ENCODE measurements at regions not wholly inside any gene's neighbourhood (a gene's known extent, or its start where the extent isn't known, plus 50 kb on each side); places are given as distances from the start of the nearest gene placed in this dataset.

- Histone ChIP-seq H3F3A (ENCODE audit: insufficient read depth, low read length, poor library complexity, severe bottlenecking) (no peaks in the 10 kb centered on the region), H3K4me2 (ENCODE audit: low read length) (no peak overlapping the region), H4K20me1 (ENCODE audit: insufficient read depth) (no peaks in the 10 kb centered on the region), H2AFZ (ENCODE audit: low read depth, low read length) (no peak overlapping the region), H3K79me2 (replicated peaks; ENCODE audit: insufficient read depth, low read length) (no peaks in the 10 kb centered on the region), H3K36me3 (ENCODE audit: insufficient read depth, low read length) (no peaks in the 10 kb centered on the region), H3K4me3 (ENCODE audit: low read length) (no peak overlapping the region), H3K9me2 (ENCODE audit: insufficient read depth, low read length) (no peaks in the 10 kb centered on the region), H3K9ac (ENCODE audit: low read length) (no peak overlapping the region), H3K27me3 (ENCODE audit: insufficient read depth, low read depth, low read length) (no peaks in the 10 kb centered on the region), H3K9me3 (ENCODE audit: low read length) (no peaks in the 10 kb centered on the region), H3K27ac (ENCODE audit: low read length) (no peak overlapping the region)
- TF ChIP-seq, protein P1, sequence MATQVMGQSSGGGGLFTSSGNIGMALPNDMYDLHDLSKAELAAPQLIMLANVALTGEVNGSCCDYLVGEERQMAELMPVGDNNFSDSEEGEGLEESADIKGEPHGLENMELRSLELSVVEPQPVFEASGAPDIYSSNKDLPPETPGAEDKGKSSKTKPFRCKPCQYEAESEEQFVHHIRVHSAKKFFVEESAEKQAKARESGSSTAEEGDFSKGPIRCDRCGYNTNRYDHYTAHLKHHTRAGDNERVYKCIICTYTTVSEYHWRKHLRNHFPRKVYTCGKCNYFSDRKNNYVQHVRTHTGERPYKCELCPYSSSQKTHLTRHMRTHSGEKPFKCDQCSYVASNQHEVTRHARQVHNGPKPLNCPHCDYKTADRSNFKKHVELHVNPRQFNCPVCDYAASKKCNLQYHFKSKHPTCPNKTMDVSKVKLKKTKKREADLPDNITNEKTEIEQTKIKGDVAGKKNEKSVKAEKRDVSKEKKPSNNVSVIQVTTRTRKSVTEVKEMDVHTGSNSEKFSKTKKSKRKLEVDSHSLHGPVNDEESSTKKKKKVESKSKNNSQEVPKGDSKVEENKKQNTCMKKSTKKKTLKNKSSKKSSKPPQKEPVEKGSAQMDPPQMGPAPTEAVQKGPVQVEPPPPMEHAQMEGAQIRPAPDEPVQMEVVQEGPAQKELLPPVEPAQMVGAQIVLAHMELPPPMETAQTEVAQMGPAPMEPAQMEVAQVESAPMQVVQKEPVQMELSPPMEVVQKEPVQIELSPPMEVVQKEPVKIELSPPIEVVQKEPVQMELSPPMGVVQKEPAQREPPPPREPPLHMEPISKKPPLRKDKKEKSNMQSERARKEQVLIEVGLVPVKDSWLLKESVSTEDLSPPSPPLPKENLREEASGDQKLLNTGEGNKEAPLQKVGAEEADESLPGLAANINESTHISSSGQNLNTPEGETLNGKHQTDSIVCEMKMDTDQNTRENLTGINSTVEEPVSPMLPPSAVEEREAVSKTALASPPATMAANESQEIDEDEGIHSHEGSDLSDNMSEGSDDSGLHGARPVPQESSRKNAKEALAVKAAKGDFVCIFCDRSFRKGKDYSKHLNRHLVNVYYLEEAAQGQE (IDR thresholded peaks at IDR 0.05; ENCODE audit: borderline replicate concordance): no peak
- no peak for TF ChIP-seq MXI1 (conservative IDR thresholded peaks at IDR 0.05; ENCODE audit: poor library complexity, severe bottlenecking)
- TF ChIP-seq RAD21 (conservative IDR thresholded peaks at IDR 0.05): no peak
- no peak for TF ChIP-seq TAF1 (IDR thresholded peaks at IDR 0.05; ENCODE audit: low read depth)
- no peak for TF ChIP-seq SMC3 (conservative IDR thresholded peaks at IDR 0.05; ENCODE audit: poor library complexity)
- TF ChIP-seq EZH2 (IDR thresholded peaks at IDR 0.05; ENCODE audit: borderline replicate concordance, insufficient read depth, low read length, poor library complexity, severe bottlenecking): no peak
- no peak for TF ChIP-seq POLR2AphosphoS5 (IDR thresholded peaks at IDR 0.05)
- no peak for TF ChIP-seq CTCF (IDR thresholded peaks at IDR 0.05; ENCODE audit: poor library complexity, severe bottlenecking)
- TF ChIP-seq EP300 (conservative IDR thresholded peaks at IDR 0.05; ENCODE audit: poor library complexity, severe bottlenecking): no peak
Observed at GRCh38 chr16:72609066-72609465, 437.1 kb upstream of the PMFBP1 start.

GRCh38 chr16:72604375-72604774 lies 432.4 kb upstream of the PMFBP1 start:
- no peaks in the 10 kb centered on the region for H3K79me2 ChIP-seq (replicated peaks; ENCODE audit: insufficient read depth, low read length)
- no peaks in the 10 kb centered on the region for H3K36me3 ChIP-seq (ENCODE audit: insufficient read depth, low read length)
- H3K4me3 ChIP-seq (ENCODE audit: low read length): no peak overlapping the region
- H4K20me1 ChIP-seq (ENCODE audit: insufficient read depth): no peaks in the 10 kb centered on the region
- no peak overlapping the region for H3K9ac ChIP-seq (ENCODE audit: low read length)
- no peak for TF ChIP-seq MXI1 (conservative IDR thresholded peaks at IDR 0.05; ENCODE audit: poor library complexity, severe bottlenecking)
- no peak for TF ChIP-seq SMC3 (conservative IDR thresholded peaks at IDR 0.05; ENCODE audit: poor library complexity)
- TF ChIP-seq TAF1 (IDR thresholded peaks at IDR 0.05; ENCODE audit: low read depth): no peak
- TF ChIP-seq, protein P1 (IDR thresholded peaks at IDR 0.05; ENCODE audit: borderline replicate concordance): no peak
- H3K27me3 ChIP-seq (ENCODE audit: insufficient read depth, low read depth, low read length): no peaks in the 10 kb centered on the region
- H3K4me2 ChIP-seq (ENCODE audit: low read length): no peak overlapping the region
- H2AFZ ChIP-seq (ENCODE audit: low read depth, low read length): no peak overlapping the region
- no peaks in the 10 kb centered on the region for H3K9me3 ChIP-seq (ENCODE audit: low read length)
- no peaks in the 10 kb centered on the region for H3F3A ChIP-seq (ENCODE audit: insufficient read depth, low read length, poor library complexity, severe bottlenecking)
- H3K9me2 ChIP-seq (ENCODE audit: insufficient read depth, low read length): no peaks in the 10 kb centered on the region
- H3K27ac ChIP-seq (ENCODE audit: low read length): no peak overlapping the region
